Natural killer cell (primary cell): ENCODE measurements at regions not wholly inside any gene's neighbourhood (a gene's known extent, or its start where the extent isn't known, plus 50 kb on each side); places are given as distances from the start of the nearest gene placed in this dataset.

ENCODE experiments used
- ATAC-seq, 3 donors: fragments of 150-1000 bp in 2 of 3; fragments of 200-7000 bp in 1 of 3; cut with Tn5 transposase; 1 replicate in 1 of 3; 2 replicates in 2 of 3; pipeline ENCODE4 v1.10.0; 2021; ENCODE audit warnings: mild to moderate bottlenecking in 2 of 3, moderate library complexity in 2 of 3
- DNase-seq, 2 donors: peaks; one replicate each; pipeline versions ENCODE4 v3.0.0 to v3.0.0-alpha.2; 2013 to 2021; ENCODE audit warnings: mixed read lengths in 1 of 2
- H3K27ac ChIP-seq: one replicate; pipeline ENCODE4 v1.5.1; 2013; ENCODE audit warnings: mild to moderate bottlenecking, low read length
- H3K27me3 ChIP-seq: one replicate; pipeline ENCODE4 v1.6.1; 2013; ENCODE audit warnings: low read length; ENCODE audit not compliant: control insufficient read depth, insufficient read depth
- H3K36me3 ChIP-seq: one replicate; pipeline ENCODE4 v1.6.1; 2013; ENCODE audit warnings: low read length; ENCODE audit not compliant: control insufficient read depth, insufficient read depth
- H3K4me1 ChIP-seq: one replicate; pipeline ENCODE4 v1.6.1; 2013; ENCODE audit warnings: low read length; ENCODE audit not compliant: control insufficient read depth, insufficient read depth
- H3K4me3 ChIP-seq: one replicate; pipeline ENCODE4 v1.5.1; 2013; ENCODE audit warnings: low read length
- H3K9me3 ChIP-seq: one replicate; pipeline ENCODE4 v1.6.1; 2013; ENCODE audit warnings: low read length; ENCODE audit not compliant: control insufficient read depth, insufficient read depth
- H3K27ac Mint-ChIP-seq, 2 donors: one replicate each; pipeline ENCODE4 v1.8.0; 2022; ENCODE audit warnings: mild to moderate bottlenecking in 2 of 2, mixed read lengths in 2 of 2, moderate library complexity in 1 of 2
- H3K27me3 Mint-ChIP-seq, 2 donors: one replicate each; pipeline ENCODE4 v1.8.0; 2022; ENCODE audit warnings: low read depth in 2 of 2, mixed read lengths in 2 of 2
- H3K36me3 Mint-ChIP-seq: one replicate; pipeline ENCODE4 v1.8.0; 2022; ENCODE audit warnings: mixed read lengths
- H3K4me1 Mint-ChIP-seq, 2 donors: one replicate each; pipeline ENCODE4 v1.8.0; 2022; ENCODE audit warnings: mixed read lengths in 2 of 2
- H3K4me3 Mint-ChIP-seq: one replicate; pipeline ENCODE4 v1.8.0; 2022; ENCODE audit warnings: mild to moderate bottlenecking, moderate library complexity, mixed read lengths
- H3K9me3 Mint-ChIP-seq, 2 donors: one replicate each; pipeline ENCODE4 v1.8.0; 2022; ENCODE audit warnings: mixed read lengths in 2 of 2
- CTCF ChIP-seq: fragments of 200-600 bp; IDR thresholded peaks from one replicate; pipeline ENCODE4 v1.8.0; 2022; ENCODE audit warnings: antibody characterized with exemption
- WGBS: methylation state at CpG from one replicate; pipeline ENCODE4 v1.1.7; 2013; ENCODE audit warnings: missing lambda C conversion rate; ENCODE audit not compliant: insufficient coverage; 5-methylcytosine and 5-hydroxymethylcytosine counted together
- intact Hi-C: fragments of 100-400 bp; cut with micrococcal nuclease; formaldehyde crosslinking; loops from one replicate; pipeline ENCODE4 v1.14.2; 2022

GRCh38 chr6:40891131-40891530, 147.9 kb downstream of the UNC5CL start:
- H3K27me3 ChIP-seq = no peaks in the 10 kb centered on the region
- H3K27ac ChIP-seq = no peak overlapping the region
- Mint-ChIP-seq H3K4me1 (no peaks in the 10 kb centered on the region), H3K36me3 (no peaks in the 10 kb centered on the region), H3K9me3 (no peaks in the 10 kb centered on the region), H3K27ac (no peak overlapping the region), H3K27me3 (peaks cover 0 to 6% of the 10 kb centered on the region in 2 donors), H3K4me3 (no peak overlapping the region)
- WGBS = 56% methylated on average over 2 of the region's 2 CpGs
- no peaks in the 10 kb centered on the region for H3K9me3 ChIP-seq
- H3K4me1 ChIP-seq = no peaks in the 10 kb centered on the region
- no peak overlapping the region for H3K4me3 ChIP-seq
- intact Hi-C loops = no loop called here
- no peak for TF ChIP-seq CTCF
- no peak for DNase-seq
- no peak for ATAC-seq
- H3K36me3 ChIP-seq = no peaks in the 10 kb centered on the region

- Histone ChIP-seq H3K4me3 (no peak overlapping the region), H3K27ac (no peak overlapping the region), H3K27me3 (no peaks in the 10 kb centered on the region), H3K4me1 (no peaks in the 10 kb centered on the region), H3K36me3 (no peaks in the 10 kb centered on the region), H3K9me3 (no peaks in the 10 kb centered on the region)
- no peak for TF ChIP-seq CTCF
- no peaks in the 10 kb centered on the region for H3K36me3 Mint-ChIP-seq
- ATAC-seq = no peak
- WGBS = 80% methylated on average over 7 of the region's 7 CpGs
- H3K9me3 Mint-ChIP-seq = no peaks in the 10 kb centered on the region
- H3K27me3 Mint-ChIP-seq = peaks cover 5 to 11% of the 10 kb centered on the region in 2 donors
- H3K27ac Mint-ChIP-seq = no peak overlapping the region
- no peak for DNase-seq
- H3K4me1 Mint-ChIP-seq = no peaks in the 10 kb centered on the region
- intact Hi-C loops = no loop called here
- H3K4me3 Mint-ChIP-seq = no peak overlapping the region
These were observed 149.7 kb downstream of the UNC5CL start for GRCh38 chr6:40889137-40889832.

GRCh38 chr6:40888456-40888990, 150.5 kb downstream of the UNC5CL start:
- Mint-ChIP-seq H3K27ac (no peak overlapping the region), H3K27me3 (peaks cover 6 to 14% of the 10 kb centered on the region in 2 donors), H3K4me3 (no peak overlapping the region), H3K9me3 (no peaks in the 10 kb centered on the region), H3K4me1 (no peaks in the 10 kb centered on the region), H3K36me3 (no peaks in the 10 kb centered on the region)
- ATAC-seq (no peak), DNase-seq (no peak)
- intact Hi-C loops = no loop called here
- no peak overlapping the region for H3K4me3 ChIP-seq
- H3K36me3 ChIP-seq = no peaks in the 10 kb centered on the region
- H3K4me1 ChIP-seq = no peaks in the 10 kb centered on the region
- WGBS = 84% methylated on average over 2 of the region's 3 CpGs
- no peak overlapping the region for H3K27ac ChIP-seq
- H3K9me3 ChIP-seq = no peaks in the 10 kb centered on the region
- no peaks in the 10 kb centered on the region for H3K27me3 ChIP-seq
- TF ChIP-seq CTCF = no peak
